WTC11 (cell line): ENCODE measurements at regions not wholly inside any gene's neighbourhood (a gene's known extent, or its start where the extent isn't known, plus 50 kb on each side); places are given as distances from the start of the nearest gene placed in this dataset.

ENCODE experiments used
- ATAC-seq: fragments of 200-7000 bp; cut with Tn5 transposase; 2 replicates; pipeline ENCODE4 v1.10.0; 2021; ENCODE audit warnings: mild to moderate bottlenecking, moderate library complexity
- CTCF ChIA-PET: fragments of 300-600 bp; sonication (Branson Sonifier 250); formaldehyde crosslinking; loops from one replicate; lab custom pipeline; 2021; ENCODE audit warnings: antibody characterized with exemption; lab: Charles Lee
- POLR2A ChIA-PET: fragments of 350-600 bp; sonication (Branson Sonifier 250); formaldehyde crosslinking; loops from one replicate; lab custom pipeline; 2021; ENCODE audit warnings: antibody characterized with exemption; lab: Charles Lee
- DNase-seq: peaks from one replicate; pipeline ENCODE4 v3.0.0; 2021; ENCODE audit warnings: low spot score
- H3K27ac Mint-ChIP-seq: 2 replicates; pipeline ENCODE4 v1.8.0; 2021; ENCODE audit warnings: mixed read lengths
- H3K27me3 Mint-ChIP-seq: 2 replicates; pipeline ENCODE4 v1.8.0; 2021; ENCODE audit warnings: low read depth, mild to moderate bottlenecking, moderate library complexity, mixed read lengths
- H3K36me3 Mint-ChIP-seq: 2 replicates; pipeline ENCODE4 v1.8.0; 2021; ENCODE audit warnings: mixed read lengths
- H3K4me1 Mint-ChIP-seq: 2 replicates; pipeline ENCODE4 v1.8.0; 2022; ENCODE audit warnings: mixed read lengths
- H3K4me3 Mint-ChIP-seq: 2 replicates; pipeline ENCODE4 v1.8.0; 2021; ENCODE audit warnings: mild to moderate bottlenecking, moderate library complexity, mixed read lengths
- H3K9me3 Mint-ChIP-seq: 2 replicates; pipeline ENCODE4 v1.8.0; 2021; ENCODE audit warnings: mixed read lengths
- AFF4 ChIP-seq: sonication (generic); formaldehyde crosslinking; IDR thresholded peaks from 2 replicates; pipeline ENCODE4 v1.8.1; 2023; ENCODE audit warnings: mild to moderate bottlenecking, missing genetic modification reagents, borderline replicate concordance
- AR ChIP-seq: fragments of 250-450 bp; sonication (Bioruptor Pico); IDR thresholded peaks from 2 replicates; pipeline ENCODE4 v1.9.0; 2021; ENCODE audit warnings: mild to moderate bottlenecking
- ATF3 ChIP-seq: sonication (generic); formaldehyde crosslinking; conservative IDR thresholded peaks from 2 replicates; pipeline ENCODE4 v1.8.1; 2022; ENCODE audit warnings: mild to moderate bottlenecking, missing genetic modification reagents
- ATF6 ChIP-seq: sonication (generic); formaldehyde crosslinking; IDR thresholded peaks from 2 replicates; pipeline ENCODE4 v1.8.1; 2023; ENCODE audit warnings: mild to moderate bottlenecking, missing genetic modification reagents
- CBFB ChIP-seq: sonication (generic); formaldehyde crosslinking; IDR thresholded peaks from 2 replicates; pipeline ENCODE4 v1.8.1; 2022; ENCODE audit warnings: mild to moderate bottlenecking, low read depth, missing genetic modification reagents
- CREB1 ChIP-seq: sonication (generic); formaldehyde crosslinking; IDR thresholded peaks from 2 replicates; pipeline ENCODE4 v1.8.0; 2023; ENCODE audit warnings: mild to moderate bottlenecking, missing genetic modification reagents
- ELF4 ChIP-seq: sonication (generic); formaldehyde crosslinking; IDR thresholded peaks from 2 replicates; pipeline ENCODE4 v1.8.1; 2022; ENCODE audit warnings: low read depth, mild to moderate bottlenecking, moderate library complexity, missing genetic modification reagents
- GRHL2 ChIP-seq: fragments of 250-450 bp; sonication (Bioruptor Pico); IDR thresholded peaks from 2 replicates; pipeline ENCODE4 v1.8.0; 2022; ENCODE audit warnings: mild to moderate bottlenecking, moderate library complexity; ENCODE audit not compliant: insufficient replicate concordance, severe bottlenecking
- JAZF1 ChIP-seq: fragments of 250-450 bp; sonication (Bioruptor Pico); IDR thresholded peaks from 2 replicates; pipeline ENCODE4 v1.9.0; 2021; ENCODE audit warnings: moderate library complexity, mild to moderate bottlenecking, inconsistent platforms
- SOX15 ChIP-seq: fragments of 250-450 bp; sonication (Bioruptor Pico); IDR thresholded peaks from 2 replicates; pipeline ENCODE4 v1.9.0; 2021; ENCODE audit warnings: mild to moderate bottlenecking
- SP1 ChIP-seq: sonication (generic); formaldehyde crosslinking; conservative IDR thresholded peaks from 2 replicates; pipeline ENCODE4 v1.8.1; 2022; ENCODE audit warnings: missing genetic modification reagents
- USF2 ChIP-seq: sonication (generic); formaldehyde crosslinking; IDR thresholded peaks from 2 replicates; pipeline ENCODE4 v1.8.1; 2023; ENCODE audit warnings: mild to moderate bottlenecking, missing genetic modification reagents, moderate library complexity
- ZBTB21 ChIP-seq: sonication (generic); formaldehyde crosslinking; IDR thresholded peaks from 2 replicates; pipeline ENCODE4 v1.8.1; 2023; ENCODE audit warnings: mild to moderate bottlenecking, missing genetic modification reagents, borderline replicate concordance
- ZBTB43 ChIP-seq: sonication (generic); formaldehyde crosslinking; IDR thresholded peaks from 2 replicates; pipeline ENCODE4 v1.8.1; 2023; ENCODE audit warnings: mild to moderate bottlenecking, missing genetic modification reagents
- ZNF219 ChIP-seq: sonication (generic); formaldehyde crosslinking; IDR thresholded peaks from 2 replicates; pipeline ENCODE4 v1.8.0; 2023; ENCODE audit warnings: missing genetic modification reagents, mild to moderate bottlenecking, borderline replicate concordance
- ZNF423 ChIP-seq: fragments of 250-450 bp; sonication (Bioruptor Pico); IDR thresholded peaks from 2 replicates; pipeline ENCODE4 v2.1.2; 2022; ENCODE audit warnings: mild to moderate bottlenecking, moderate library complexity
- TF ChIP-seq, protein P1 (sequence below): sonication (generic); formaldehyde crosslinking; IDR thresholded peaks from 2 replicates; pipeline ENCODE4 v1.8.1; 2023; ENCODE audit warnings: mild to moderate bottlenecking, missing genetic modification reagents, moderate library complexity
- TF ChIP-seq, protein P2 (sequence below): sonication (generic); formaldehyde crosslinking; IDR thresholded peaks from 2 replicates; pipeline ENCODE4 v1.8.1; 2023; ENCODE audit warnings: mild to moderate bottlenecking, moderate library complexity, missing genetic modification reagents
- TF ChIP-seq, protein P3 (sequence below): fragments of 250-450 bp; sonication (Bioruptor Pico); IDR thresholded peaks from 2 replicates; pipeline ENCODE4 v1.9.0; 2021; ENCODE audit warnings: moderate library complexity, mild to moderate bottlenecking, inconsistent platforms, borderline replicate concordance

DNA sequence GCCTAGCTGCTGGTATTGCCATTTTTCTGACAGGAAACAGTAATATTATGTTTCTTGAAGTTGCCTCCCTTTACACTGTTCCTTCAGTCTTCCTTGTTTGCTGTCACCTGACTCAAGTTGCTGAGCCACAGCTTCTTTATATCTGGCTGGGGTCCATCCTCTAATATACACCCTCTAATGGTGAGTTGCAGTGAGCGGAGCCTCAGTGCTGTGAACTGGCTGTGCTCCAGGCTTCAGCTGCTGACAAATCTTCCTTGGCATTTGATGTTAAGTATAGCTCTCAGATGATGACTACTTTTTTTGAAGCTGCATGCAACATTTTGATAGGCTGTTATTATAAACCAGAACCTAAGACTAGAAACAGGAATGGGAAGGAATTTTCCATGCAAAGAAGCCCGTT is 366.7 kb downstream of the NUP35 start (continued):
- TF ChIP-seq AFF4 (CRISPR knock-in tag) (no peak), GRHL2 (CRISPR knock-in tag) (no peak), SOX15 (no peak), ZNF219 (no peak), ZBTB21 (no peak), ZBTB43 (CRISPR knock-in tag) (no peak)
- TF ChIP-seq, protein P1, sequence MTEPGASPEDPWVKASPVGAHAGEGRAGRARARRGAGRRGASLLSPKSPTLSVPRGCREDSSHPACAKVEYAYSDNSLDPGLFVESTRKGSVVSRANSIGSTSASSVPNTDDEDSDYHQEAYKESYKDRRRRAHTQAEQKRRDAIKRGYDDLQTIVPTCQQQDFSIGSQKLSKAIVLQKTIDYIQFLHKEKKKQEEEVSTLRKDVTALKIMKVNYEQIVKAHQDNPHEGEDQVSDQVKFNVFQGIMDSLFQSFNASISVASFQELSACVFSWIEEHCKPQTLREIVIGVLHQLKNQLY (CRISPR knock-in tag) = no peak
- TF ChIP-seq, all 79 proteins: peak for 0

GRCh38 chr2:183493040-183493439 is 368.8 kb downstream of the NUP35 start:
- no peaks in the 10 kb centered on the region for H3K27me3 Mint-ChIP-seq
- no peak for TF ChIP-seq ELF4
- no peak for TF ChIP-seq CREB1
- no peak for TF ChIP-seq ATF3 (CRISPR knock-in tag)
- no peak for TF ChIP-seq AR (CRISPR knock-in tag)
- no peak for TF ChIP-seq ATF6
- TF ChIP-seq ZNF423 (CRISPR knock-in tag) = no peak
- no peak for TF ChIP-seq SP1
- TF ChIP-seq, protein P2, sequence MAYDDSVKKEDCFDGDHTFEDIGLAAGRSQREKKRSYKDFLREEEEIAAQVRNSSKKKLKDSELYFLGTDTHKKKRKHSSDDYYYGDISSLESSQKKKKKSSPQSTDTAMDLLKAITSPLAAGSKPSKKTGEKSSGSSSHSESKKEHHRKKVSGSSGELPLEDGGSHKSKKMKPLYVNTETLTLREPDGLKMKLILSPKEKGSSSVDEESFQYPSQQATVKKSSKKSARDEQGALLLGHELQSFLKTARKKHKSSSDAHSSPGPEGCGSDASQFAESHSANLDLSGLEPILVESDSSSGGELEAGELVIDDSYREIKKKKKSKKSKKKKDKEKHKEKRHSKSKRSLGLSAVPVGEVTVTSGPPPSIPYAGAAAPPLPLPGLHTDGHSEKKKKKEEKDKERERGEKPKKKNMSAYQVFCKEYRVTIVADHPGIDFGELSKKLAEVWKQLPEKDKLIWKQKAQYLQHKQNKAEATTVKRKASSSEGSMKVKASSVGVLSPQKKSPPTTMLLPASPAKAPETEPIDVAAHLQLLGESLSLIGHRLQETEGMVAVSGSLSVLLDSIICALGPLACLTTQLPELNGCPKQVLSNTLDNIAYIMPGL (CRISPR knock-in tag) = no peak
- TF ChIP-seq USF2 (CRISPR knock-in tag) = no peak
- no peak for TF ChIP-seq CBFB (CRISPR knock-in tag)
- TF ChIP-seq, protein P3, sequence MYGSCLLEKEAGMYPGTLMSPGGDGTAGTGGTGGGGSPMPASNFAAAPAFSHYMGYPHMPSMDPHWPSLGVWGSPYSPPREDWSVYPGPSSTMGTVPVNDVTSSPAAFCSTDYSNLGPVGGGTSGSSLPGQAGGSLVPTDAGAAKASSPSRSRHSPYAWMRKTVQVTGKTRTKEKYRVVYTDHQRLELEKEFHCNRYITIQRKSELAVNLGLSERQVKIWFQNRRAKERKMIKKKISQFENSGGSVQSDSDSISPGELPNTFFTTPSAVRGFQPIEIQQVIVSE (CRISPR knock-in tag) = no peak
- no peak for TF ChIP-seq ZBTB43 (CRISPR knock-in tag)
- no peak for TF ChIP-seq JAZF1 (CRISPR knock-in tag)

More at GRCh38 chr2:183493040-183493439, 368.8 kb downstream of the NUP35 start:
- ATAC-seq = no peak
- H3K9me3 Mint-ChIP-seq = no peaks in the 10 kb centered on the region
- no peaks in the 10 kb centered on the region for H3K36me3 Mint-ChIP-seq
- POLR2A ChIA-PET = no interaction called here
- peaks cover 17% of the 10 kb centered on the region for H3K4me1 Mint-ChIP-seq
- CTCF ChIA-PET = no interaction called here
- no peak overlapping the region for H3K27ac Mint-ChIP-seq
- no peak overlapping the region for H3K4me3 Mint-ChIP-seq
- DNase-seq = no peak
